GM19324 (cell line): ENCODE measurements at regions not wholly inside any gene's neighbourhood (a gene's known extent, or its start where the extent isn't known, plus 50 kb on each side); places are given as distances from the start of the nearest gene placed in this dataset.

ENCODE experiments used
- ATAC-seq: cut with Tn5 transposase; IDR thresholded peaks from one replicate; pipeline ENCODE4 v1.9.1; 2021; ENCODE audit warnings: mild to moderate bottlenecking, moderate library complexity; ENCODE audit not compliant: unreplicated experiment, low FRiP score

DNA sequence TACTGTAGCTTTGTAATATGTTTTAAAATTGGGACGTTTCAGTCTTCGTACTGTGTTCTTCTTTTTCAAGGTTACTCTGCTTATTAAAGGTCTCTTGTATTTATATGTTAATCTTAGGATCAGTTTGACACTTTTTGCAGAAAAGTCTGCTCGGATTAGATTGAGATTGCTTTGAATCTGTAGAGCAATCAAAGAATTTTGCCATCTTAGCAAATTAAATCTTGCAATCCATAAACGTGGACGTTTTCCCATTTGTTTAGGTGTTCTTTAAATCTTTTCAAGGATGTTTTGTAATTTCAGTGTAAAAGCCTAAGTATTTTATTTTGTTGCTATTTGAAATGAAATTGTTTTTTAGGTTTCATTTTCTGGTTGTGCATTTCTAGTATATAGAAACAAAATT, 78.0 kb upstream of the GTSF1L start:
- ATAC-seq: no peak

- ATAC-seq: no peak
Measured at GRCh38 chr20:43803276-43803675, 76.5 kb upstream of the GTSF1L start.

GRCh38 chr20:43800186-43800585, 73.4 kb upstream of the GTSF1L start:
- ATAC-seq: no peak

GRCh38 chr20:43799741-43800140, 72.9 kb upstream of the GTSF1L start:
- ATAC-seq: no peak

DNA sequence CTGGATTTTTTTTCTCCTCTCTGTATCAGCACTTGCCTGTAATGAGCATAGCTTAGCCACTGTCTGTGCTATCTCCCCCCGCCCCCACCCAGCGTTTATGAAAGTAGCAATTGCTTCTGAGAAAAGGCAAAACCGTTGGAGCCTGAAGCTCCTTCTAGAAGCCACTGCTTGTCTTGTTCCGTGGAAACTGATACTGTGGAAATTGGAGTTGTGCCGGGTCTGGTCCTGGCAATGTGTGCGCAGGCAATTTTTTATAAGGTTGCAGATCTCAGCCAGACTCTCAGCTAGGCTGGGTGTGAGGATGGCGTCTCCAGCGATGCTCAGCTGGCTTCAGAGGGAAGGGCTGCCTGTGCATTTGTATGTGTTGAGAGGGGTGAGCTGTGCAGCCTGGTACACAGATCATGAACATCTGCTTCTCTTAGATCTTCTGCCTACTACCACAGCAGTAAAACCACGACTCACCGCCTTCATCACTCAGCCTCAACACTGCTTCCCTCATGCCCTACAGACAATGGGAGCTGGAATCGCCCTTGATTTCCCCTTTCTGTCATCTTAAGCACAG, 72.4 kb upstream of the GTSF1L start:
- ATAC-seq: no peak

DNA sequence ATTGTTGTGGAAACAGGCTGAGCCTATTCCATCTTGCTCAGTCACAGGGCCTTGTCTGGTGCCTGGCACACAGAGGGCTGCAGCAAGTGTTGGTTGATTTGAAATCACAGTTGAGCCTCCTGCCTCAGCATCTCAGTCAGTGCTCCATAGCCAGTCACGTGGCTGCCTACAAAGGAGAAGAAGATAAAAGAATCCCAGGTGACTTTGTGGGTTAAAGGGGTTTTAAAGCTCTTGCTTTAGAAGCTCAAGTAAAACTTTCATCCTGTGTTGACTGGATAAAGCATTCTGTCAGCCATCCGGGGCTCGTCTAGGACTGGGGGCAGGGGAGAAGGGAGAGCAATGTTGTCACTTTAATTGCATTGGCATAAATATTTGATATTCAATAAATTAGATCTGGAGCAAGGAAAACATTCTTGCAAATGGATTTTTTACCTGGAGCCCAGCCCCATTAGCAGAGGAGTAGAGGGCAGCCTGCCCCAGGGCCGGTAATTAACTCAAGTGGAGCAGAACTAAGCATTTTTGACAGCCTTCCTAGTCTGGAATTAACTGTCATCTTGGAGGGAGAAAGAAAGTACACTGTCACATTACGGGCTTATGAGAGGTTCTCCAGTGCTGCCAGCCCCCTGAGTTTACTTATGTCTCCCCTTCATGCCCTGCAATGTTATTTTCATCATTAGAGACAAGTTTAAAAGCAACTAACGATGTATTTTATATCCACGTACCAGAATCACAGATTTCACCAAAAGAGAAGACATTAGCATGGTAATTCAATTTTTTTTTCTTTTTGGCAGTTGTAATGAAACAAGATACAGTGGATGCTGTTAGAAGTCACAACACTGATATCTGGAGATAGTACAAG, 71.7 kb upstream of the GTSF1L start:
- ATAC-seq: no peak

GRCh38 chr20:43794326-43794725, 67.5 kb upstream of the GTSF1L start:
- ATAC-seq: no peak

GRCh38 chr20:43789593-43789992, 62.8 kb upstream of the GTSF1L start:
- no peak for ATAC-seq

- no peak for ATAC-seq
Measured at GRCh38 chr20:43787937-43788336, 61.1 kb upstream of the GTSF1L start.

GRCh38 chr20:43786885-43787284, 60.1 kb upstream of the GTSF1L start:
- no peak for ATAC-seq

DNA sequence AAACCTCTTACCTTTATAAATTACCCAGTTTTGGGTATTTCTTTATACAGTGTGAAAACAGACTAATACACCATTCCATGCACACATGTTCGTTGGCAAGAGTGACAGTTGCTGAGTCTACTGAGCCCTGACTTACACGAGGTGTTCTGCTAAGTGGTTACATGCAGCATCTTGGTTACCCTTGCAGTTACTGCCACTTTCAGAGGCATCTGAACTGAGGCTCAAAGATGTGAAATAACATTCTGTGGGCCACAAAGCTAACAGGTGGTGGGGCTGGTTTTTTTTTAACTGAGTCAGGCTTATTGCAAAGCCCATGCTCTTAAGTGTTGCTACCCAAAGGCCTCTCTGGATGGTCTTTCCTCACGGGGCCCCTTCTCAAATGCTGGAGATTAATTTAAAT, 54.4 kb upstream of the GTSF1L start:
- no peak for ATAC-seq

DNA sequence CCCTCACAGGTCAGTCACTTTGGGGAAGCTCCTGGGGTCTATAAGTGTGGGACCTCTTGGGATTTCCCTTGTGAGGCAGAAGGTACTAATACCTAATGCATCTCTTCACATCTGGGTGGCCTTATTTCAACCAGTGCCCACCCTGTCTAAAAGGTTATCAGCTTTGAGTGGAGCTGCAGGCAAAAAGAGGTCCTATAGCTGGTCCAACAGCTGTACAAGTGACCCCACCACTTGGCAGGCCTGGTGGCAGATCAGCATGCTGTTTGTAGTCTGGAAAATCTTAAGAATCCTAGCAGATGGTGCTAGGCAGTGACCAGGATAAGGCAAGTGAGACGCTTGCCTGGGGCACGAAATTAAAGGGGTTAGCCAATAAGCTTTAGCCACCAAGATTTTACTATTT, 51.6 kb upstream of the GTSF1L start:
- no peak for ATAC-seq

GRCh38 chr20:43776691-43777090, 49.9 kb upstream of the GTSF1L start:
- no peak for ATAC-seq
